ENCODE measurements at regions not wholly inside any gene's neighbourhood (a gene's known extent, or its start where the extent isn't known, plus 50 kb on each side); places are given as distances from the start of the nearest gene placed in this dataset.

DNA sequence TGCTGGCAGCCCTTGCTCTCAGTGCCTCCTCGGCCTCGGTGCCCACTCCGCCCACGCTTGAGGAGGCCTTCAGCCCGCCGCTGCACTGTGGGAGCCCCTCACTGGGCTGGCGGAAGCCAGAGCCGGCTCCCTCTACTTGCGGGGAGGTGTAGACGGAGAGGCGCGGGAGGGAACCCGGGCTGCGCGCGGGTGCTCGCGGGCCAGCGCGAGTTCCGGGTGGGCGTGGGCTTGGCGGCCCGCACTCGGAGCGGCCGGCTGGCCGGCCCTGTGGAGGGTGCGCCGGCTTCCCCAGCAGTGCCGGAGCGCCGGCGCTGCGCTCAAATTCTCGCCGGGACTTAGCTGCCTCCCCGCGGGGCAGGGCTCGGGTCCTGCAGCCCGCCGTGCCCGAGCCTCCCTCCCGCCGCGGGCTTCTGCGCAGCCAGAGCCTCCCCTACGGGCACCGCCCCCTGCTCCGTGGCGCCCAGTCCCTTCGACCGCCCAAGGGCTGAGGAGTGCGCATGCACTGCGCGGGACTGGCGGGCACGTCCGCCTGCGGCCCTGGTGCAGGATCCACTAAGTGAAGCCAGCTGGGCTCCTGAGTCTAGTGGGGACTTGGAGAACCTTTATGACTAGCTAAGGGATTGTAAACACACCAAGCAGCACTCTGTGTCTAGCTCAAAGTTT is 231.5 kb downstream of the EFHB start:
- Histone ChIP-seq H3K9ac (ENCODE audit: low read length) (no peak overlapping the region), H3K27me3 (ENCODE audit: low read length) (no peaks in the 10 kb centered on the region), H3K27ac (ENCODE audit: low read length) (no peak overlapping the region), H3K36me3 (ENCODE audit: insufficient read depth, low read length) (no peaks in the 10 kb centered on the region), H3K4me1 (ENCODE audit: low read length) (no peaks in the 10 kb centered on the region), H3K9me2 (replicated peaks; ENCODE audit: insufficient read depth, low read length) (no peaks in the 10 kb centered on the region), H3K9me3 (ENCODE audit: low read length) (no peaks in the 10 kb centered on the region), H3K79me2 (ENCODE audit: low read length) (no peaks in the 10 kb centered on the region), H3K4me2 (ENCODE audit: low read depth, low read length, poor library complexity, severe bottlenecking) (no peak overlapping the region), H3K4me3 (ENCODE audit: low read length) (no peak overlapping the region), H4K20me1 (ENCODE audit: insufficient read depth, low read depth, low read length) (no peaks in the 10 kb centered on the region), H2AFZ (ENCODE audit: low read length) (no peak overlapping the region)
- no peak for DNase-seq

- Histone ChIP-seq H3K27ac (ENCODE audit: low read length) (no peak overlapping the region), H4K20me1 (ENCODE audit: insufficient read depth, low read depth, low read length) (no peaks in the 10 kb centered on the region), H2AFZ (ENCODE audit: low read length) (no peak overlapping the region), H3K4me1 (ENCODE audit: low read length) (no peaks in the 10 kb centered on the region), H3K79me2 (ENCODE audit: low read length) (no peaks in the 10 kb centered on the region), H3K9me2 (replicated peaks; ENCODE audit: insufficient read depth, low read length) (no peaks in the 10 kb centered on the region), H3K9ac (ENCODE audit: low read length) (no peak overlapping the region), H3K36me3 (ENCODE audit: insufficient read depth, low read length) (no peaks in the 10 kb centered on the region), H3K4me2 (ENCODE audit: low read depth, low read length, poor library complexity, severe bottlenecking) (no peak overlapping the region), H3K4me3 (ENCODE audit: low read length) (no peak overlapping the region), H3K27me3 (ENCODE audit: low read length) (no peaks in the 10 kb centered on the region), H3K9me3 (ENCODE audit: low read length) (0 out of 2 replicates have a peak, but pooled peaks cover 4% of the 10 kb centered on the region)
- DNase-seq = peak; percentile 49
These were observed 245.2 kb downstream of the EFHB start for GRCh38 chr3:19688767-19689166.

DNA sequence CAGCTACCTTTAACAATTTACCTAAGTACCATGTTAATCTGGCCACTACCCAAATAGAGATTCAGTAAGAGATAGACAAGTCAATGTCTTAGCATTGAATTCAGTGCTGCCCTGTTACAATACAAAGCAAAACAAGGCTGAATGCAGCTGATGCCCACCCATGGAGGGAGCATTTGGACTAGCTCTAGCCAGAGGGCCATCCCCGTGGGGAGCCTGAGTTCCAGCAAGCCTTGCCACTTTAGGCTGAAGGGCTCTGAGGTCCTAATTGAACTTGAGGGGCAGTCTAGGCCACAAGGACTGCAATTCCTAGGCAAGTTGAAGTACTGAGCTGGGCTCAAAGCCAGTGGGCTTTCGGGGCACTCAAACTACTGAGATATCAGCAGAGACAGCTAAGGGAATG is 265.9 kb downstream of the EFHB start:
- DNase-seq = no peak
- Histone ChIP-seq H3K9ac (ENCODE audit: low read length) (no peak overlapping the region), H4K20me1 (ENCODE audit: insufficient read depth, low read depth, low read length) (no peaks in the 10 kb centered on the region)

DNA sequence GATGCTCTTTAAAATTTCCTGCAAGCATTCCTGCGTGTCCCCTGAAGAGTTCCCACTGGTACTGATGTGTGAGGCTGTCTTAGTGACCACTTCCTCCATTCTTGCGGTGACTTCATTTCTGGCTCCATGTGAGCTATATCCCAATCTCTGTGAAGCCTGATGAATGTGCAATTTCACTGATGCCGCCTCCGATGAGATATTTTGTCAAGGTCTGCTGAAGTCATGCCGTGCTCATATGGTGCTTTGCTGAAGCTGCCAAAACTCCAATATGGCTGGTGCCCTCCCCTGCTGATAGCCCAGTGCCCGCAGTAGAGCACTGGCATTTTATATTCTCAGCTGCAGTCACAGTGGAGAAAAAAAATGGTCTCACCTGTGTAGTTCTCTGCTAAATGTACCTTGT is 271.5 kb downstream of the EFHB start:
- no peaks in the 10 kb centered on the region for H3K9me3 ChIP-seq (ENCODE audit: low read length)
- H3K4me1 ChIP-seq (ENCODE audit: low read length) = no peaks in the 10 kb centered on the region
- no peaks in the 10 kb centered on the region for H3K36me3 ChIP-seq (ENCODE audit: insufficient read depth, low read length)
- no peak overlapping the region for H2AFZ ChIP-seq (ENCODE audit: low read length)
- H3K4me3 ChIP-seq (ENCODE audit: low read length) = no peak overlapping the region
- H3K79me2 ChIP-seq (ENCODE audit: low read length) = no peaks in the 10 kb centered on the region
- DNase-seq = no peak
- H3K9ac ChIP-seq (ENCODE audit: low read length) = no peak overlapping the region
- H3K27ac ChIP-seq (ENCODE audit: low read length) = no peak overlapping the region
- H3K4me2 ChIP-seq (ENCODE audit: low read depth, low read length, poor library complexity, severe bottlenecking) = no peak overlapping the region
- H3K9me2 ChIP-seq (replicated peaks; ENCODE audit: insufficient read depth, low read length) = no peaks in the 10 kb centered on the region
- H4K20me1 ChIP-seq (ENCODE audit: insufficient read depth, low read depth, low read length) = no peaks in the 10 kb centered on the region
- no peaks in the 10 kb centered on the region for H3K27me3 ChIP-seq (ENCODE audit: low read length)

More for the DNA sequence above, 265.9 kb downstream of the EFHB start:
- H3K9me3 ChIP-seq (ENCODE audit: low read length) = no peaks in the 10 kb centered on the region
- H3K4me3 ChIP-seq (ENCODE audit: low read length) = no peak overlapping the region
- no peaks in the 10 kb centered on the region for H3K79me2 ChIP-seq (ENCODE audit: low read length)
- no peaks in the 10 kb centered on the region for H3K9me2 ChIP-seq (replicated peaks; ENCODE audit: insufficient read depth, low read length)
- H2AFZ ChIP-seq (ENCODE audit: low read length) = no peak overlapping the region
- no peaks in the 10 kb centered on the region for H3K4me1 ChIP-seq (ENCODE audit: low read length)
- H3K27me3 ChIP-seq (ENCODE audit: low read length) = no peaks in the 10 kb centered on the region
- H3K27ac ChIP-seq (ENCODE audit: low read length) = no peak overlapping the region
- no peak overlapping the region for H3K4me2 ChIP-seq (ENCODE audit: low read depth, low read length, poor library complexity, severe bottlenecking)
- H3K36me3 ChIP-seq (ENCODE audit: insufficient read depth, low read length) = no peaks in the 10 kb centered on the region

GRCh38 chr3:19652336-19652735 is 281.7 kb downstream of the EFHB start:
- no peaks in the 10 kb centered on the region for H3K9me2 ChIP-seq (replicated peaks; ENCODE audit: insufficient read depth, low read length)
- DNase-seq = no peak
- peaks cover 12% of the 10 kb centered on the region; the same call in 1 of the 2 replicates for H3K9me3 ChIP-seq (ENCODE audit: low read length)
- H2AFZ ChIP-seq (ENCODE audit: low read length) = no peak overlapping the region
- H3K4me1 ChIP-seq (ENCODE audit: low read length) = no peaks in the 10 kb centered on the region
- no peaks in the 10 kb centered on the region for H3K79me2 ChIP-seq (ENCODE audit: low read length)
- H3K27ac ChIP-seq (ENCODE audit: low read length) = no peak overlapping the region
- H4K20me1 ChIP-seq (ENCODE audit: insufficient read depth, low read depth, low read length) = no peaks in the 10 kb centered on the region
- H3K4me2 ChIP-seq (ENCODE audit: low read depth, low read length, poor library complexity, severe bottlenecking) = no peak overlapping the region
- H3K36me3 ChIP-seq (ENCODE audit: insufficient read depth, low read length) = no peaks in the 10 kb centered on the region
- no peaks in the 10 kb centered on the region for H3K27me3 ChIP-seq (ENCODE audit: low read length)
- no peak overlapping the region for H3K4me3 ChIP-seq (ENCODE audit: low read length)
- H3K9ac ChIP-seq (ENCODE audit: low read length) = no peak overlapping the region

- DNase-seq = no peak
- Histone ChIP-seq H3K9me3 (ENCODE audit: low read length) (no peaks in the 10 kb centered on the region; the same call in 1 of the 2 replicates), H3K27ac (ENCODE audit: low read length) (no peak overlapping the region), H3K36me3 (ENCODE audit: insufficient read depth, low read length) (no peaks in the 10 kb centered on the region), H2AFZ (ENCODE audit: low read length) (no peak overlapping the region), H3K4me1 (ENCODE audit: low read length) (no peaks in the 10 kb centered on the region), H3K4me2 (ENCODE audit: low read depth, low read length, poor library complexity, severe bottlenecking) (no peak overlapping the region), H3K27me3 (ENCODE audit: low read length) (no peaks in the 10 kb centered on the region), H3K4me3 (ENCODE audit: low read length) (no peak overlapping the region), H3K9me2 (replicated peaks; ENCODE audit: insufficient read depth, low read length) (no peaks in the 10 kb centered on the region; the same call in 1 of the 2 replicates), H3K79me2 (ENCODE audit: low read length) (no peaks in the 10 kb centered on the region), H4K20me1 (ENCODE audit: insufficient read depth, low read depth, low read length) (no peaks in the 10 kb centered on the region), H3K9ac (ENCODE audit: low read length) (no peak overlapping the region)
These were observed 288.9 kb downstream of the EFHB start for GRCh38 chr3:19645093-19645492.

- no peaks in the 10 kb centered on the region for H3K79me2 ChIP-seq (ENCODE audit: low read length)
- no peaks in the 10 kb centered on the region; the same call in 1 of the 2 replicates for H3K9me2 ChIP-seq (replicated peaks; ENCODE audit: insufficient read depth, low read length)
- H2AFZ ChIP-seq (ENCODE audit: low read length) = no peak overlapping the region; the same call in 1 of the 2 replicates
- no peak overlapping the region for H3K4me2 ChIP-seq (ENCODE audit: low read depth, low read length, poor library complexity, severe bottlenecking)
- no peak overlapping the region for H3K27ac ChIP-seq (ENCODE audit: low read length)
- no peak overlapping the region for H3K4me3 ChIP-seq (ENCODE audit: low read length)
- no peak for DNase-seq
- no peaks in the 10 kb centered on the region; the same call in 1 of the 2 replicates for H3K9me3 ChIP-seq (ENCODE audit: low read length)
- H3K27me3 ChIP-seq (ENCODE audit: low read length) = no peaks in the 10 kb centered on the region
- no peak overlapping the region for H3K9ac ChIP-seq (ENCODE audit: low read length)
- no peaks in the 10 kb centered on the region for H3K36me3 ChIP-seq (ENCODE audit: insufficient read depth, low read length)
- no peaks in the 10 kb centered on the region for H3K4me1 ChIP-seq (ENCODE audit: low read length)
- no peaks in the 10 kb centered on the region for H4K20me1 ChIP-seq (ENCODE audit: insufficient read depth, low read depth, low read length)
These were observed 289.6 kb downstream of the EFHB start for GRCh38 chr3:19644405-19644804.

GRCh38 chr3:19641408-19641807 is 292.6 kb downstream of the EFHB start:
- Histone ChIP-seq H3K4me1 (ENCODE audit: low read length) (no peaks in the 10 kb centered on the region), H3K4me3 (ENCODE audit: low read length) (no peak overlapping the region), H4K20me1 (ENCODE audit: insufficient read depth, low read depth, low read length) (no peaks in the 10 kb centered on the region), H3K9ac (ENCODE audit: low read length) (no peak overlapping the region), H3K9me3 (ENCODE audit: low read length) (no peaks in the 10 kb centered on the region; the same call in 1 of the 2 replicates), H3K4me2 (ENCODE audit: low read depth, low read length, poor library complexity, severe bottlenecking) (no peak overlapping the region), H2AFZ (ENCODE audit: low read length) (no peak overlapping the region), H3K79me2 (ENCODE audit: low read length) (no peaks in the 10 kb centered on the region), H3K9me2 (replicated peaks; ENCODE audit: insufficient read depth, low read length) (no peaks in the 10 kb centered on the region; the same call in 1 of the 2 replicates), H3K36me3 (ENCODE audit: insufficient read depth, low read length) (no peaks in the 10 kb centered on the region), H3K27me3 (ENCODE audit: low read length) (no peaks in the 10 kb centered on the region), H3K27ac (ENCODE audit: low read length) (no peak overlapping the region)
- no peak for DNase-seq
